Skeletal muscle tissue (tissue), 3 donors: ENCODE measurements at regions not wholly inside any gene's neighbourhood (a gene's known extent, or its start where the extent isn't known, plus 50 kb on each side); places are given as distances from the start of the nearest gene placed in this dataset.

Experiments
- H3K27ac ChIP-seq: one replicate; pipeline ENCODE4 v1.7.0; 2013; ENCODE audit warnings: mild to moderate bottlenecking, low read depth, low read length, inconsistent platforms
- H3K27me3 ChIP-seq, 3 donors: one replicate each; pipeline ENCODE4 v1.7.0; 2013; ENCODE audit warnings: low read length in 3 of 3; ENCODE audit not compliant: control insufficient read depth in 3 of 3, insufficient read depth in 3 of 3
- H3K36me3 ChIP-seq, 3 donors: one replicate each; pipeline ENCODE4 v1.7.0; 2013; ENCODE audit warnings: low read length in 3 of 3; ENCODE audit not compliant: control insufficient read depth in 3 of 3, insufficient read depth in 3 of 3
- H3K4me1 ChIP-seq, 3 donors: one replicate each; pipeline ENCODE4 v1.7.0; 2013; ENCODE audit warnings: low read length in 3 of 3, mild to moderate bottlenecking in 3 of 3; ENCODE audit not compliant: control insufficient read depth in 3 of 3, insufficient read depth in 3 of 3
- H3K4me3 ChIP-seq, 3 donors: one replicate each; pipeline ENCODE4 v1.7.0; 2013; ENCODE audit warnings: low read length in 3 of 3
- H3K9ac ChIP-seq, 3 donors: one replicate each; pipeline ENCODE4 v1.7.0; 2013; ENCODE audit warnings: low read length in 3 of 3, mild to moderate bottlenecking in 3 of 3, moderate library complexity in 2 of 3, low read depth in 1 of 3
- H3K9me3 ChIP-seq, 3 donors: one replicate each; pipeline ENCODE4 v1.7.0; 2013; ENCODE audit warnings: low read length in 3 of 3; ENCODE audit not compliant: control insufficient read depth in 3 of 3
- donor health status: Osteomylitis.

GRCh38 chr13:59340151-59340550, 823.6 kb downstream of the DIAPH3 start:
- Histone ChIP-seq H3K36me3 (no peaks in the 10 kb centered on the region), H3K9me3 (no peaks in the 10 kb centered on the region), H3K4me1 (peaks cover 0 to 9% (median 0%) of the 10 kb centered on the region in 3 donors), H3K27me3 (no peaks in the 10 kb centered on the region), H3K4me3 (no peak overlapping the region), H3K27ac (no peak overlapping the region), H3K9ac (no peak overlapping the region)

GRCh38 chr13:59340581-59340980, 823.1 kb downstream of the DIAPH3 start:
- Histone ChIP-seq H3K27me3 (no peaks in the 10 kb centered on the region), H3K4me1 (peaks cover 0 to 11% (median 0%) of the 10 kb centered on the region in 3 donors), H3K36me3 (no peaks in the 10 kb centered on the region), H3K9me3 (no peaks in the 10 kb centered on the region), H3K9ac (no peak overlapping the region), H3K4me3 (no peak overlapping the region), H3K27ac (no peak overlapping the region)

GRCh38 chr13:59342400-59342799, 821.3 kb downstream of the DIAPH3 start:
- Histone ChIP-seq H3K4me3 (no peak overlapping the region), H3K9ac (no peak overlapping the region), H3K27ac (no peak overlapping the region), H3K36me3 (no peaks in the 10 kb centered on the region), H3K9me3 (no peaks in the 10 kb centered on the region), H3K4me1 (peaks cover 0 to 3% (median 0%) of the 10 kb centered on the region in 3 donors), H3K27me3 (no peaks in the 10 kb centered on the region)

- Histone ChIP-seq H3K27me3 (no peaks in the 10 kb centered on the region), H3K4me3 (no peak overlapping the region), H3K4me1 (peaks cover 0 to 3% (median 0%) of the 10 kb centered on the region in 3 donors), H3K27ac (no peak overlapping the region), H3K9me3 (no peaks in the 10 kb centered on the region), H3K9ac (no peak overlapping the region), H3K36me3 (no peaks in the 10 kb centered on the region)
Observed at GRCh38 chr13:59343132-59343531, 820.6 kb downstream of the DIAPH3 start.

GRCh38 chr13:59343993-59344822, 819.5 kb downstream of the DIAPH3 start:
- peaks cover 0 to 3% (median 0%) of the 10 kb centered on the region in 3 donors for H3K4me1 ChIP-seq
- no peaks in the 10 kb centered on the region for H3K27me3 ChIP-seq
- no peak overlapping the region for H3K27ac ChIP-seq

GRCh38 chr13:59345311-59345710, 818.4 kb downstream of the DIAPH3 start:
- no peaks in the 10 kb centered on the region for H3K27me3 ChIP-seq
- H3K4me1 ChIP-seq, result peaks cover 0 to 3% (median 0%) of the 10 kb centered on the region in 3 donors
- no peak overlapping the region for H3K27ac ChIP-seq
- H3K4me3 ChIP-seq, result no peak overlapping the region
- H3K36me3 ChIP-seq, result no peaks in the 10 kb centered on the region
- H3K9me3 ChIP-seq, result no peaks in the 10 kb centered on the region
- no peak overlapping the region for H3K9ac ChIP-seq

More at GRCh38 chr13:59343993-59344822, 819.5 kb downstream of the DIAPH3 start:
- no peaks in the 10 kb centered on the region for H3K9me3 ChIP-seq
- no peak overlapping the region for H3K9ac ChIP-seq
- no peaks in the 10 kb centered on the region for H3K36me3 ChIP-seq
- no peak overlapping the region for H3K4me3 ChIP-seq

- no peaks in the 10 kb centered on the region for H3K27me3 ChIP-seq
- no peak overlapping the region for H3K4me3 ChIP-seq
- no peak overlapping the region for H3K9ac ChIP-seq
- no peak overlapping the region for H3K27ac ChIP-seq
- H3K4me1 ChIP-seq, result peaks cover 0 to 3% (median 0%) of the 10 kb centered on the region in 3 donors
- no peaks in the 10 kb centered on the region for H3K36me3 ChIP-seq
- H3K9me3 ChIP-seq, result no peaks in the 10 kb centered on the region
Observed at GRCh38 chr13:59346999-59347723, 816.6 kb downstream of the DIAPH3 start.

GRCh38 chr13:59348617-59349016, 815.1 kb downstream of the DIAPH3 start:
- Histone ChIP-seq H3K27me3 (no peaks in the 10 kb centered on the region), H3K27ac (no peak overlapping the region), H3K9ac (no peak overlapping the region), H3K4me1 (peaks cover 0 to 3% (median 0%) of the 10 kb centered on the region in 3 donors), H3K36me3 (no peaks in the 10 kb centered on the region), H3K9me3 (no peaks in the 10 kb centered on the region), H3K4me3 (no peak overlapping the region)

GRCh38 chr13:59352600-59352999, 811.1 kb downstream of the DIAPH3 start:
- Histone ChIP-seq H3K27ac (no peak overlapping the region), H3K4me1 (peaks cover 0 to 4% (median 3%) of the 10 kb centered on the region in 3 donors), H3K9me3 (no peaks in the 10 kb centered on the region), H3K27me3 (no peaks in the 10 kb centered on the region), H3K9ac (no peak overlapping the region), H3K4me3 (no peak overlapping the region), H3K36me3 (no peaks in the 10 kb centered on the region)
